ENCODE measurements at regions not wholly inside any gene's neighbourhood (a gene's known extent, or its start where the extent isn't known, plus 50 kb on each side); places are given as distances from the start of the nearest gene placed in this dataset.
"Not testable (repeated sequence)": the region's sequence is repeated elsewhere in the genome, so short reads cannot be mapped to it uniquely, and the experiment has no call there.

DNA sequence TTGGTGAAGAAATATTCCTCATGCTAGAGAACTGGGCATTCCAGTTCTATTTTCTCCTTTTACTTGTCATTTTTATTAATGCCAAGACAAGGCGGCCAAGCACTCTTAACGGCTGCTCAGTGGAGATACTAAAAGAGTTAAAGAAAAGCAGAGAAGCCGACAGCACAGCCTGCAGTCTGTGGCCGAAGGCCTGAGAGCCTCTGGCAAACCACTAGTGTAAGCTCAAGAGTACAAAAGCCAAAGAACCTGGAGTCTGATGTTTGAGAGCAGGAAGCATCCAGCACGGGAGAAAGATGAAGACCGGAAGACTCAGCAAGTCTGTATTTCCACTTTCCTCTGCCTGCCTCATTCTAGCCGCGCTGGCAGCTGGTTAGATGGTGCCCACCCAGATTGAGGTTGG lies 167.1 kb upstream of the FUT9 start:
- no peak for DNase-seq (ENCODE audit: low read depth in 4 of 4, low spot score in 3 of 4)

DNA sequence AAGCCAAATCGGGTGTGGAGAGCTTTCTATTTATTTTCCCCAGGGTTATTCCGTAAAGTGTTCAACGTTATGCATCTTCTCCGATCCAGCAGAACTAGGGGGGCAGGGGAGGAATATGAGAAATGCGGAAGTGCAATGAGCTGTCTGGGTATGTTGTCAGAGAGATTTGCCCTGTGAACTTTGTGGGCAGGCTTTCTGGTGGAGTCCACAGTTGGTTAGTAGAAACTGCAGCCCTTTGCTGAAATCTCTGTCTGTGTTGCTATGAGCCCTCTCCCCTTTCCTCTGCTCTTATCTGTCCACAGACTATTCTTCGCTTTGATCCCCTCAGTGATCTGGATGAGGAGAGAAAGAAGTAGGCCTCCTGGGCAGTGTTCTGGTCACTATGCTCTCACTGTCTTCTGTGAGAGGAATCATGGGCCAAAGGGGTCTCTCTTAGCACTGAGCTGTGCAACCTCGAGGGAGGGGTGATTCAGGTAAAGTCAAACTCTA lies 158.9 kb upstream of the FUT9 start:
- DNase-seq (ENCODE audit: low read depth in 4 of 4, low spot score in 3 of 4), result no peak

DNA sequence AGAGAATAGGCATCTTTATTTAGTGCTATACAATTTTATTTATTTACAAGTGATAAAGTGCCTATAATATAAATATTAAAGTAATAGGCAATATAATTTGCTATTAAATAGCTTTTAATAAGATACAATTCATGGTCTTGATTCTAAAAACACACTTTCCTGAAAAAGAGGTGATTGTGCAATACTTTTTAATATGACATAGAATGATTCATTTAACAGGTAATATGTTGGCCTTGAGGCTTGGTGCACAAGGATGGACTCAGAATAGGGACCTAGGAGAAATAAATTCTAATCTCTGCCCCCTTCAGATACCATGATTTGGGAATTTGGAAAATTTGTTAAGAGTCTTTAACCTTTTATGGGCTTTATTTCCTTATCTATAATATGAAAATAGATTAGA lies 149.9 kb upstream of the FUT9 start:
- DNase-seq (ENCODE audit: low read depth in 4 of 4, low spot score in 3 of 4), result no peak

DNA sequence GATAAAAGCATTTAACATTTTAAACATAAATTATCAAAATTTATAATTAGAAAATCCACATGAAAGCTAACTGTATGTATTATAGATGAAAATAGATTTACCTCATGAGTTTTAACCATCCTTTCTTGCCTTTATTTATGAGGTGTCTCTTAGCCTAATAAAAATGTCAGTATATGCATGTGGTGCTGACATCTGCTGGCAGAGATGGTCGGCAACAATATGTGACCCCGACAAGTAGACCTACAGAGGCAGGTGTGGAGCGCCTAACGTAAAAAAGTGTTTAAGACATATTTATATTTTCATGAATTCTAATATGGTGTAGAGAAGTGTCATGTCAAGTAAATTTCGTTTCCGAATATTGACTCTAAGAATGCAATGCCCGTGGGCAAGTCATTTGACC lies 149.0 kb upstream of the FUT9 start:
- no peak for DNase-seq (ENCODE audit: low read depth in 4 of 4, low spot score in 3 of 4)

DNA sequence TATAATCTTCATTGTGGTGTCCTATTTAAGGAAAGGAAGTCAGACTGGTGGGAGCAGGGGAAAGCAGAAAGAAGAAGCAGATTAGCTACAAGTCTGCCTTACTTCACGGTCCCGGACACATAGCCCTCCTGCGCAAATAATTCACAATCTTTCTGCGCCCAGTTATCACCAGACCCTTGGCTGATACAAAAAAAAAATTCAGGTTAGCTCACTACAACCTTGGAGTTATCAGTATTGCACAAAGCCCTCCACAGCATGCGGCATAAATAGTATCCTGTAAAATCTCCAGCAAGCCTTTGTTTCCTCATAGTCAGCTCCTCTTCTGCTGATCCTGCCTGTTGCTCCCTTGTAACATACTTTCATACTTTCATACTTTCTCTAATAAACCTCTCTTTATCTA lies 148.6 kb upstream of the FUT9 start:
- no peak for DNase-seq (ENCODE audit: low read depth in 4 of 4, low spot score in 3 of 4)

DNA sequence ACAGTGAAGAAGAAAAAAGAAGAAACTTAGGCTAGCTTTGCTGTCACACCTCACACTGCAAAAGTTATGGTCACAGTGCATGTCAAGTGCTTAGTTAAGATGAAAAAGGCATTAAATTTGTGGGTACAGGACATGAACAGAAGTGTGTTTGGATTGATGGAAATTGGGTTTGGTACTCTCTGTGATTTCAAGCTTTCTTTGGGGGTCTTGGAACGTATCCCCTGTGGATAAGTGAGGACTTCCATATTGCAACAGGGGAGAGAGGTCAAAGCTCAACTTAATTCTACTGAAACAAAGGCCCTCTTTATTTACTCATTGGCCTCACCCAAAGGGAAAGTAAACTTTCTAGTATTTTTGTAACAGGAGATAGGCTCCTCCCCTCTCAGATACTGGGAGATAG lies 138.3 kb upstream of the FUT9 start:
- DNase-seq (ENCODE audit: low read depth in 4 of 4, low spot score in 3 of 4), result no peak

DNA sequence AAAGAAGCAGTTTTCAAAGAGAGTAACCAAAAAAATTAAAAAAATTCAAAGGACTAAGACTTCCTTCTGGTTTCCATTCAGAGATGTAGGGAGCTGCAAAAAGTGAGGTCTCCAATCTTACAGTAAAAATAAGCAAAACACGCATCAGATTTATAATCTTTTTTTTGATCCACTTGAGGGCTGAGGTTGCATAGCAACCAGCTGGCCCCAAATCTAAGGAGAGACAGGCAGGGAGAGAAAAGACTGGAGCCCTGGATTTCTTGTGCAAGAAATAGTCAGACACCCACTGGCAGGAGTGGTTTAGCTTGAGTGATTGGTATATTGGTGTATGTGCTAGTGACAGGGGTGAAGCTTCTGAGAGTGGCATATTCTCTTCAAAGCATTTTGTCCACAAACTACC lies 135.9 kb upstream of the FUT9 start:
- no peak for DNase-seq (ENCODE audit: low read depth in 4 of 4, low spot score in 3 of 4)

DNA sequence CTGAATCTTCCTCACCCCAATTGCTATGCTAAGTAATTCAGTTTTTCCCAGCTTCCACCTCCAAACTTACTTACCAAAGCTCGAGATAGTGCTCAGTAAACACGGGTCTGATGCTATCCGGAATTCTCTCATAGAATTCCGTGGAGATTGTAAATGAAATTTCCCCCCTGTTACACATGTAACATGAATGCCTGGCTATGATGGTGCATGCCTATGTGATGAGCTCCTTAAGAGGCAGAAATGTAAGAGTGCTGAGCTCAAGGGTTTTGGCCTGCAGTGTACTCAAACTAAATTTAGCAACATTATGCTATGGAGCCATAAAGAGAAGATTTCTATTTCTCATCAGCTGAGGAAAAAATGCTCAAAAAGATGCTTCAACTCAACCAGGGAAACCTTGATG lies 133.4 kb upstream of the FUT9 start:
- DNase-seq (ENCODE audit: low read depth in 4 of 4, low spot score in 3 of 4), result no peak

DNA sequence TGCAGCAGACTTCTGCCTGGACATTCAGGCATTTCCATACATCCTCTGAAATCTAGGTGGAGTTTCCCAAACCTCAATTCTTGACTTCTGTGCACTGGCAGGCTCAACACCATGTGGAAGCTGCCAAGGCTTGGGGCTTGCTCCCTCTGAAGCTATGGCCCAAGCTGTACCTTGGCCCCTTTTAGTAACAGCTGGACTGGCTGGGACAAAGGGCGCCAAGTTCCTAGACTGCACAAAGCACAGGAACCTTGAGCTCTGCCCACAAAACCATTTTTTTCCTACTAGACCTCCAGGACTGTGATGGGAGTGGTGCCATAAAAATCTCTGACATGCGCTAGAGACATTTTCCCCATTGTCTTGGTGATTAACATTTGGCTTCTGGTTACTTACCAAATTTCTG lies 127.1 kb upstream of the FUT9 start:
- DNase-seq (ENCODE audit: low read depth in 4 of 4, low spot score in 3 of 4), result not testable (repeated sequence)

DNA sequence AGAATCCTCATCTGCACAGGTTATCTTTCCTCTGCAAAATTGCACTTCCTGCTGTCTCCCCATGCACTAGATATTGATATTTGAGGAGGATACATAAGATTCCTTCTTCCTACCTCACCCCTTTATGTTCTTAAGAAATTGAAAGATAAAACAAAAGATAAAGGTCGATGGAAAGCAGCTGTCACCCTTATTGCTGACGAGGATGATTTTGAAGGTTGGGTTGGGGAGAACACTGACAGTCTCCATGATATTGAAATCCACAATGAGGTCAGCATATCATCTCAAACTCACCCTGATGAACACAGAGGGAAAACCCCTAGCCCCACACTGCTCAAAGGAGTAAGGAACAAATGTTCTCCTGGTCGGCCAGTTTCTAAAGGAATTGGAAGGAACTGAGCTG lies 110.6 kb upstream of the FUT9 start:
- DNase-seq (ENCODE audit: low read depth in 4 of 4, low spot score in 3 of 4), result no peak

DNA sequence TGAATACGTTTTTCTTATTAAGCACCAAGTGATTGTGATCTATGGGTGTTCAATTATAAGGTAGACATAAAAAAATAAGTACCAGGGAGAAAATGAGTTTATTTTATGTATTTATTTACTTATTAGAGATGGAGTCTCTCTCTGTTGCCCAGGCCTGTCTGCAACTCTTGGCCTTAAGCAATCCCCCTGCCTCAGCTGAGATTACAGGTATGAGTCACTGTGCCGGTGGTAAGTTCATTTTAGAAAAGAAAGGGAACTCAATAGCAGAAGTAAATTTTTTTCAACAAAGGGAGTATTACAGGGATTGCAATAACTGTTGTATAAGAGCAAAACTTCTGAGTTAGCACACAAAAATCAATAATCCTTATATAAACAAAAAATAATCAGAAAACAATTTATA lies 98.7 kb upstream of the FUT9 start:
- DNase-seq (ENCODE audit: low read depth in 4 of 4, low spot score in 3 of 4), result no peak

DNA sequence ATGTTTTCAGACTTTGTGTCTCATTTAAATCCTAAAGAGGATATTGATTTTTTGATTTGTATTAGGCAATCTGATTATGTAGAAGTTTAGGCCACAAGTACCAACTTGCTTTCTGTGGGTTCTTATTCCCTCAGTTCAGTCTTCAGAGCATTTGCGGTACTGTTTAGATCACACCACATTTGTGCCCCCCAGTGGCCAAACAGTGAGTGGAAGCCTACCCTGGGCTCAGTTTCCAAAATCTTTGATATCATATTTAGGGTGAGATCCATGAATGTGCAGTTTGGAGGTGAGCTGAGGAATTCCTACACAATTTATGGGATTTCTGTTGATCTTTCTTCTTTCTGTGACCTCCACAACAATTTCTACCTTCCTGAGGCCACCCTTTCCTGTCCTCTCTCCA lies 92.3 kb upstream of the FUT9 start:
- DNase-seq (ENCODE audit: low read depth in 4 of 4, low spot score in 3 of 4), result no peak

DNA sequence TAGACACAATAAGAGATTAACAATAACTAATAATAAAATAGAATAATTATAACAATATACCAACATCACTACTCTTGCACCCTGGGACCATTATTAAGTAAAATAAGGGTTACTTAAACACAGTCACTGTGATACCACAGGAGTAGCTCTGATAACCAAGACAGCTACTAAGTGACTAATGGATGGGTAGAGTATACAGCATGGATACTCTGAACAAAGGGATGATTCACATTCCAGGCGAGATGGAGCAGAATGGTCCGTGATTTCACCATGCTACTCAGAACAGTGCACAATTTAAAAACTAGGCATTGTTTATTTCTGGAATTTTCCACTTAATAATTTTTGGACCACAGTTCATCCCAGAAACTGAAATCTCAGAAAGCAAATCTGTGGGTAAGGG lies 80.0 kb upstream of the FUT9 start:
- no peak for DNase-seq (ENCODE audit: low read depth in 4 of 4, low spot score in 3 of 4)

DNA sequence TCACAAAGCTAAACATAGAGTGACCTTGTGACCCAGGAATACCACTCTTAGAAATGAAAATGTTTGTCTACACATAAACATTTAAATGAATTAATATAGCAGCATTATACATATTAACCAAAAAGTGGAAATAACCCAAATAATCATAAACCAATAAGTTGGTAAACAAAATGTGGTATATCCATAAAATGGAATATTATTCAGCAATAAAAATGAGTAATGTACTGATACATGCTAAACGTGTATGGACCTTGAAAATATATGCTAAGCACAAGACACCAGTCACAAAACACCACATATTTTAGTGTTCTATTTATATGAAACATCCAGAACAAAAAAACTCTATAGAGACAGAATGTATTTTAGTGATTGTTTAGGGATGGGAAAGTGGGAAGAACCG lies 68.9 kb upstream of the FUT9 start:
- no peak for DNase-seq (ENCODE audit: low read depth in 4 of 4, low spot score in 3 of 4)

DNA sequence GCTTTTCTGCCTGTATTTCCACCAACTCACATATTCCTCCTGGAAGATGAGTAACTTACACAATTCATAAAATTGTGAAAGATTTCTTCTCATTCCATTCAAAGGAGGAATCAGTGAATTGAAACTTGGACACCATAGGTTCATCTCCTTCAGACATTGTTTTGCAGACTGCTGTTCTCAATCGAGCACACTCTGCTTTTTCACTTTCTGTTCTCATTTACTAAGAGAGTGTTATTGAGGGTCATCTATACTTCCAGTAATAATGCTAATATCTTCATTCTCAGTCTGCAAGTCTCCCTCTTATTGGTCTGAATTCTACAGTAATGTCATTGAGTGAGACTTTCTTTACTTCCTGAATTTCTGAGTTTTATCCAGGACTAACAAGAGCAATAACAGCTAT lies 67.5 kb upstream of the FUT9 start:
- DNase-seq (ENCODE audit: low read depth in 4 of 4, low spot score in 3 of 4), result no peak

DNA sequence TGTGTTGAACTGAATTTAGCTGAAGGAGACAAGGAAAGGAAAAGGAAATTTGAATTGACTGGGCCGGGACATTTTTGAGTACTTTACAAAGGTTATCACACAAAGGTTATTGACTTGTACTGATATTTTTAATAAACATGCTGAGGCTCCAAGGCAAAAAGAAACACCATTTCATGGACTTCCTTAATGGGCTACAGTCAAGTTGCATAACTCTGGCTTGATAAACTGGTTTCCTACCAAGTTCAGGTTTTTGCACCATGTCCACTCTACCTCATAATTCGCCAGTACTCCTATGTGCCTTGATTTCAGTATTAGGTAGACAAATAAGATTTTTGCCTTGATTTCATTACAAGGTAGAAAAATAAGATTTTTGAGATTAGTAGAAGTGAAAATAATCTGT lies 65.8 kb upstream of the FUT9 start:
- no peak for DNase-seq (ENCODE audit: low read depth in 4 of 4, low spot score in 3 of 4)

DNA sequence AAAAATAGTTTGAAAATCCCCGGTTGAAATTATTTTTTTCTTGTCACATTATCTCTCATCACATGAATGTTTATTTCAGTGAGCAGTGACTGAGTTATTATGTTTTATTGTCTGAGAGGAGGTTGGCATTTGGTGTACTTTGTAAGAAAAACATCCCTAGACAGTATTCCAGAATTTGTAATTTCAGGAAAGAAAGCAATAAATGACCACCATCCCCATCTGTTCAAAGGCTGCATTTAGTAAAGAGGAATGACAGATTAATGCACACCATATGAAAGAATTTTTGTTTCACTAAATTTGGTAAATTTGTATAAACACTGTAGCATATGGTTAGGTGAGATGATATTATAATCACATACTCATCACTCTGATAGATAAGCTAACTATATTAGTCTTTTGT lies 57.1 kb upstream of the FUT9 start:
- DNase-seq (ENCODE audit: low read depth in 4 of 4, low spot score in 3 of 4), result no peak

DNA sequence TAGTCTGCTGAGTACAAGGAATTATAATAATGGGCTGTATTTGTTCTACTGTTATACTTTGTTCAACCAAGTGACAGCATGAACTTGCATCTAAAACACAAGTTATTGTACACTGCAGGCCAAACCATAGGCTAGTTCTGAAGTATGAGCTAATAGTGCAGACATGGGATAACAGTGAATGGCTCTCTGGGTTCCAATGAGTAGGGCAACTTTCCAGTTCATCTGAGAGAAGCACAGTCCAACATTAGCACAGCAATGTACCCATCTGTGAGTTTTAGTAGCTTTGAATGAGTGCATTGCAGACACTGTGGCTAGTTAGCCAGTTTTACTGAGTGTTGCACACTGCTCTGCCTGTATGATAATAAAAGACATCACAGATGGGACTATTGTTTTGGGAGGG lies 56.5 kb upstream of the FUT9 start:
- DNase-seq (ENCODE audit: low read depth in 4 of 4, low spot score in 3 of 4), result no peak

Measured in left renal pelvis (tissue), 4 donors.